Mucosa of rectum (tissue), 2 donors: ENCODE measurements at regions not wholly inside any gene's neighbourhood (a gene's known extent, or its start where the extent isn't known, plus 50 kb on each side); places are given as distances from the start of the nearest gene placed in this dataset.

ENCODE experiments used
- H3K27ac ChIP-seq, 2 donors: one replicate each; pipeline ENCODE4 v1.7.0; 2013; ENCODE audit warnings: inconsistent platforms in 2 of 2, low read depth in 2 of 2, low read length in 2 of 2
- H3K27me3 ChIP-seq, 2 donors: one replicate each; pipeline ENCODE4 v1.7.0; 2013; ENCODE audit warnings: low read length in 2 of 2; ENCODE audit not compliant: control insufficient read depth in 2 of 2, insufficient read depth in 2 of 2
- H3K36me3 ChIP-seq, 2 donors: one replicate each; pipeline ENCODE4 v1.7.0; 2013; ENCODE audit warnings: low read length in 2 of 2; ENCODE audit not compliant: control insufficient read depth in 2 of 2, insufficient read depth in 2 of 2
- H3K4me1 ChIP-seq, 2 donors: one replicate each; pipeline ENCODE4 v1.7.0; 2013; ENCODE audit warnings: low read length in 2 of 2, mild to moderate bottlenecking in 1 of 2; ENCODE audit not compliant: control insufficient read depth in 2 of 2, insufficient read depth in 2 of 2
- H3K4me3 ChIP-seq, 2 donors: one replicate each; pipeline ENCODE4 v1.7.0; 2013; ENCODE audit warnings: low read length in 2 of 2
- H3K9ac ChIP-seq, 2 donors: one replicate each; pipeline ENCODE4 v1.7.0; 2013; ENCODE audit warnings: low read length in 2 of 2, low read depth in 1 of 2, mild to moderate bottlenecking in 1 of 2
- H3K9me3 ChIP-seq, 2 donors: one replicate each; pipeline ENCODE4 v1.7.0; 2013; ENCODE audit warnings: low read length in 2 of 2; ENCODE audit not compliant: control insufficient read depth in 2 of 2
- donor health status: healthy.
- donor health status: Normal muscosa, but diverticular disease.

- Histone ChIP-seq H3K9ac (no peak overlapping the region), H3K36me3 (no peaks in the 10 kb centered on the region)
Measured at GRCh38 chr17:13753771-13754170, 152.0 kb upstream of the HS3ST3A1 start.

GRCh38 chr17:13755851-13756250 lies 154.1 kb upstream of the HS3ST3A1 start:
- no peak overlapping the region for H3K4me3 ChIP-seq
- no peaks in the 10 kb centered on the region for H3K36me3 ChIP-seq
- H3K9me3 ChIP-seq = no peaks in the 10 kb centered on the region
- H3K4me1 ChIP-seq = no peaks in the 10 kb centered on the region
- no peaks in the 10 kb centered on the region for H3K27me3 ChIP-seq
- H3K27ac ChIP-seq = no peak overlapping the region
- no peak overlapping the region for H3K9ac ChIP-seq

More at GRCh38 chr17:13753771-13754170, 152.0 kb upstream of the HS3ST3A1 start:
- Histone ChIP-seq H3K9me3 (no peaks in the 10 kb centered on the region), H3K27me3 (no peaks in the 10 kb centered on the region), H3K4me3 (no peak overlapping the region), H3K27ac (no peak overlapping the region), H3K4me1 (no peaks in the 10 kb centered on the region)

- H3K4me1 ChIP-seq = no peaks in the 10 kb centered on the region
- H3K27ac ChIP-seq = no peak overlapping the region
- H3K27me3 ChIP-seq = no peaks in the 10 kb centered on the region
- no peak overlapping the region for H3K9ac ChIP-seq
- H3K4me3 ChIP-seq = no peak overlapping the region
- H3K9me3 ChIP-seq = no peaks in the 10 kb centered on the region
- H3K36me3 ChIP-seq = no peaks in the 10 kb centered on the region
Measured at GRCh38 chr17:13756763-13757162, 155.0 kb upstream of the HS3ST3A1 start.

GRCh38 chr17:13757871-13758270 lies 156.1 kb upstream of the HS3ST3A1 start:
- Histone ChIP-seq H3K4me1 (no peaks in the 10 kb centered on the region), H3K9me3 (no peaks in the 10 kb centered on the region), H3K27me3 (no peaks in the 10 kb centered on the region), H3K9ac (no peak overlapping the region), H3K27ac (no peak overlapping the region), H3K36me3 (no peaks in the 10 kb centered on the region), H3K4me3 (no peak overlapping the region)

GRCh38 chr17:13759518-13760335 lies 158.0 kb upstream of the HS3ST3A1 start:
- Histone ChIP-seq H3K27ac (no peak overlapping the region), H3K9ac (no peak overlapping the region), H3K9me3 (no peaks in the 10 kb centered on the region), H3K4me3 (no peak overlapping the region), H3K36me3 (no peaks in the 10 kb centered on the region), H3K4me1 (no peaks in the 10 kb centered on the region), H3K27me3 (no peaks in the 10 kb centered on the region)

GRCh38 chr17:13761038-13761603 lies 159.4 kb upstream of the HS3ST3A1 start:
- no peak overlapping the region for H3K9ac ChIP-seq

GRCh38 chr17:13765701-13766100 lies 164.0 kb upstream of the HS3ST3A1 start:
- Histone ChIP-seq H3K27ac (no peak overlapping the region), H3K4me1 (no peaks in the 10 kb centered on the region), H3K9me3 (peaks cover 0 to under 1% of the 10 kb centered on the region in 2 donors), H3K36me3 (no peaks in the 10 kb centered on the region), H3K27me3 (no peaks in the 10 kb centered on the region), H3K4me3 (no peak overlapping the region), H3K9ac (no peak overlapping the region)

More at GRCh38 chr17:13761038-13761603, 159.4 kb upstream of the HS3ST3A1 start:
- Histone ChIP-seq H3K27ac (no peak overlapping the region), H3K4me1 (no peaks in the 10 kb centered on the region), H3K4me3 (no peak overlapping the region), H3K9me3 (no peaks in the 10 kb centered on the region), H3K27me3 (no peaks in the 10 kb centered on the region), H3K36me3 (no peaks in the 10 kb centered on the region)

GRCh38 chr17:13770702-13771101 lies 169.0 kb upstream of the HS3ST3A1 start:
- Histone ChIP-seq H3K36me3 (no peaks in the 10 kb centered on the region), H3K4me1 (no peaks in the 10 kb centered on the region), H3K9ac (no peak overlapping the region), H3K27ac (no peak overlapping the region), H3K27me3 (no peaks in the 10 kb centered on the region), H3K4me3 (no peak overlapping the region), H3K9me3 (peaks cover 0 to 2% of the 10 kb centered on the region in 2 donors)

GRCh38 chr17:13775450-13775849 lies 173.7 kb upstream of the HS3ST3A1 start:
- Histone ChIP-seq H3K9ac (no peak overlapping the region), H3K27me3 (no peaks in the 10 kb centered on the region), H3K4me3 (no peak overlapping the region), H3K4me1 (no peaks in the 10 kb centered on the region), H3K9me3 (peaks cover 0 to 2% of the 10 kb centered on the region in 2 donors), H3K27ac (no peak overlapping the region), H3K36me3 (no peaks in the 10 kb centered on the region)

GRCh38 chr17:13776027-13776551 lies 174.4 kb upstream of the HS3ST3A1 start:
- Histone ChIP-seq H3K4me1 (no peaks in the 10 kb centered on the region), H3K36me3 (no peaks in the 10 kb centered on the region), H3K27me3 (no peaks in the 10 kb centered on the region), H3K27ac (no peak overlapping the region), H3K9me3 (no peaks in the 10 kb centered on the region), H3K9ac (no peak overlapping the region), H3K4me3 (no peak overlapping the region)
